ENCODE measurements at regions not wholly inside any gene's neighbourhood (a gene's known extent, or its start where the extent isn't known, plus 50 kb on each side); places are given as distances from the start of the nearest gene placed in this dataset.

- TF ChIP-seq CTCF (IDR thresholded peaks at IDR 0.05) (no peak), EZH2 (IDR thresholded peaks at IDR 0.05; ENCODE audit: borderline replicate concordance, insufficient read depth, low read depth, low read length, poor library complexity, severe bottlenecking) (no peak)
- no peaks in the 10 kb centered on the region for H3K36me3 ChIP-seq (replicated peaks in 1 of 2; ENCODE audit: control extremely low read depth in 1 of 2, control insufficient read depth in 1 of 2, extremely low read depth in 1 of 2, insufficient read depth in 2 of 2, low read length in 1 of 2)
- no CpG with 5 or more reads among the region's 2 CpGs for WGBS (ENCODE audit: insufficient coverage)
- DNase-seq = no peak
- ChIA-PET POLR2A (no interaction called here), CTCF (no interaction called here)
- no peak overlapping the region for H2AFZ ChIP-seq (ENCODE audit: insufficient read depth, low read depth, low read length, poor library complexity, severe bottlenecking)
- Mint-ChIP-seq H3K4me3 (no peak overlapping the region), H3K9me3 (ENCODE audit: insufficient read depth) (peaks cover 8% of the 10 kb centered on the region), H3K4me1 (no peaks in the 10 kb centered on the region), H3K27ac (no peak overlapping the region), H3K27me3 (no peaks in the 10 kb centered on the region)
- no peak overlapping the region for H3K4me2 ChIP-seq (replicated peaks; ENCODE audit: low read depth, low read length, poor library complexity, severe bottlenecking)
- no peaks in the 10 kb centered on the region for H3K4me1 ChIP-seq (ENCODE audit: control insufficient read depth in 2 of 2, insufficient read depth in 2 of 2, low read length in 2 of 2)
- H3K9ac ChIP-seq (ENCODE audit: low read length) = no peak overlapping the region
- H3K27ac ChIP-seq (ENCODE audit: low read length in 2 of 2) = no peak overlapping the region
- peaks cover 0 to 8% (median 1%) of the 10 kb centered on the region in 3 donors for H3K9me3 ChIP-seq (ENCODE audit: control extremely low read depth in 1 of 3, control insufficient read depth in 2 of 3, insufficient read depth in 1 of 3, low read length in 2 of 3)
- no peaks in the 10 kb centered on the region for H3K79me2 ChIP-seq (ENCODE audit: control insufficient read depth, insufficient read depth, low read length)
- no peak for ATAC-seq (ENCODE audit: low read depth)
- no peaks in the 10 kb centered on the region for H4K20me1 ChIP-seq (ENCODE audit: control insufficient read depth, insufficient read depth, low read length, poor library complexity, severe bottlenecking)
- intact Hi-C loops (cut with micrococcal nuclease) = no loop called here
- H3K27me3 ChIP-seq (replicated peaks in 1 of 4; ENCODE audit: control extremely low read depth in 1 of 4, control insufficient read depth in 3 of 4, insufficient read depth in 4 of 4, low read length in 3 of 4) = no peaks in the 10 kb centered on the region
- H3K4me3 ChIP-seq (ENCODE audit: control extremely low read depth in 1 of 5, extremely low read depth in 1 of 5, insufficient read depth in 1 of 5, low read depth in 2 of 5, low read length in 4 of 5) = no peak overlapping the region
Observed at GRCh38 chr10:2469802-2470201, 597.5 kb upstream of the PFKP start.

- intact Hi-C loops (cut with micrococcal nuclease) = no loop called here
- H3K9me3 ChIP-seq (ENCODE audit: control extremely low read depth in 1 of 3, control insufficient read depth in 2 of 3, insufficient read depth in 1 of 3, low read length in 2 of 3) = peaks cover 0 to 4% (median 0%) of the 10 kb centered on the region in 3 donors
- H3K4me2 ChIP-seq (replicated peaks; ENCODE audit: low read depth, low read length, poor library complexity, severe bottlenecking) = no peak overlapping the region
- no peak for DNase-seq
- POLR2A ChIA-PET = no interaction called here
- no peaks in the 10 kb centered on the region for H3K4me1 ChIP-seq (ENCODE audit: control insufficient read depth in 2 of 2, insufficient read depth in 2 of 2, low read length in 2 of 2)
- H4K20me1 ChIP-seq (ENCODE audit: control insufficient read depth, insufficient read depth, low read length, poor library complexity, severe bottlenecking) = no peaks in the 10 kb centered on the region
- no peaks in the 10 kb centered on the region for H3K79me2 ChIP-seq (ENCODE audit: control insufficient read depth, insufficient read depth, low read length)
- CTCF ChIA-PET = no interaction called here
- H2AFZ ChIP-seq (ENCODE audit: insufficient read depth, low read depth, low read length, poor library complexity, severe bottlenecking) = no peak overlapping the region
- no peak overlapping the region for H3K4me3 ChIP-seq (ENCODE audit: control extremely low read depth in 1 of 5, extremely low read depth in 1 of 5, insufficient read depth in 1 of 5, low read depth in 2 of 5, low read length in 4 of 5)
- H3K27ac ChIP-seq (ENCODE audit: low read length in 2 of 2) = no peak overlapping the region
- no peaks in the 10 kb centered on the region for H3K27me3 ChIP-seq (replicated peaks in 1 of 4; ENCODE audit: control extremely low read depth in 1 of 4, control insufficient read depth in 3 of 4, insufficient read depth in 4 of 4, low read length in 3 of 4)
- Mint-ChIP-seq H3K27ac (no peak overlapping the region), H3K9me3 (ENCODE audit: insufficient read depth) (peaks cover 3% of the 10 kb centered on the region), H3K4me3 (no peak overlapping the region), H3K4me1 (no peaks in the 10 kb centered on the region), H3K27me3 (no peaks in the 10 kb centered on the region)
- TF ChIP-seq EZH2 (IDR thresholded peaks at IDR 0.05; ENCODE audit: borderline replicate concordance, insufficient read depth, low read depth, low read length, poor library complexity, severe bottlenecking) (no peak), CTCF (IDR thresholded peaks at IDR 0.05) (no peak)
- no peak overlapping the region for H3K9ac ChIP-seq (ENCODE audit: low read length)
- H3K36me3 ChIP-seq (replicated peaks in 1 of 2; ENCODE audit: control extremely low read depth in 1 of 2, control insufficient read depth in 1 of 2, extremely low read depth in 1 of 2, insufficient read depth in 2 of 2, low read length in 1 of 2) = no peaks in the 10 kb centered on the region
- ATAC-seq (ENCODE audit: low read depth) = no peak
Observed at GRCh38 chr10:2464483-2464882, 602.9 kb upstream of the PFKP start.

All from B cell (primary cell).